IMR-90 (cell line): ENCODE measurements at regions not wholly inside any gene's neighbourhood (a gene's known extent, or its start where the extent isn't known, plus 50 kb on each side); places are given as distances from the start of the nearest gene placed in this dataset.

Experiments
- ATAC-seq: fragments of 200-7000 bp; cut with Tn5 transposase; 2 replicates; pipeline ENCODE4 v1.9.1; 2020; ENCODE audit warnings: low read depth, mild to moderate bottlenecking, moderate library complexity
- BruUV-seq: library from RNA; stranded (reverse); fragments of 400-500 nt; replicated peaks from 2 replicates; lab custom pipeline; 2021; lab: Mats Ljungman, UMichigan
- CTCF ChIA-PET: fragments of 300-600 bp; formaldehyde crosslinking; extraction: SDS; loops from one replicate; lab custom pipeline; 2021; ENCODE audit warnings: antibody characterized with exemption; lab: Yijun Ruan, JAX
- POLR2A ChIA-PET: fragments of 300-600 bp; sonication (Branson Sonifier 250); formaldehyde crosslinking; loops from one replicate; lab custom pipeline; 2022; ENCODE audit warnings: antibody characterized with exemption; ENCODE audit not compliant: unreplicated experiment; lab: Charles Lee
- DNase-seq: peaks from one replicate; pipeline ENCODE4 v3.0.0; 2013
- H2AFZ ChIP-seq: replicated peaks from 2 replicates; pipeline ENCODE3; 2013; ENCODE audit warnings: low read length, mild to moderate bottlenecking; ENCODE audit not compliant: poor library complexity
- H2AK5ac ChIP-seq: 2 replicates; pipeline ENCODE4 v1.6.1; 2013; ENCODE audit warnings: low read depth, low read length, inconsistent platforms
- H2AK9ac ChIP-seq: replicated peaks from 2 replicates; pipeline ENCODE3; 2013; ENCODE audit warnings: mild to moderate bottlenecking, low read depth, low read length, moderate library complexity; ENCODE audit not compliant: poor library complexity
- H2BK120ac ChIP-seq: 2 replicates; pipeline ENCODE4 v1.6.1; 2013; ENCODE audit warnings: low read depth, low read length, inconsistent platforms
- H2BK15ac ChIP-seq: 3 replicates; pipeline ENCODE4 v1.6.1; 2013; ENCODE audit warnings: low read depth, low read length, inconsistent platforms
- H2BK20ac ChIP-seq: 2 replicates; pipeline ENCODE4 v1.6.1; 2013; ENCODE audit warnings: low read depth, mild to moderate bottlenecking, inconsistent platforms, low read length, moderate library complexity
- H2BK5ac ChIP-seq: 2 replicates; pipeline ENCODE4 v1.6.1; 2013; ENCODE audit warnings: mild to moderate bottlenecking, low read depth, low read length, inconsistent platforms; ENCODE audit not compliant: poor library complexity, severe bottlenecking
- H3K14ac ChIP-seq: replicated peaks from 2 replicates; pipeline ENCODE4 v1.6.1; 2013; ENCODE audit warnings: low read depth, low read length, inconsistent platforms
- H3K18ac ChIP-seq: 2 replicates; pipeline ENCODE4 v1.6.1; 2013; ENCODE audit warnings: low read depth, low read length, control low read depth
- H3K23ac ChIP-seq: 2 replicates; pipeline ENCODE4 v1.6.1; 2013; ENCODE audit warnings: low read depth, low read length, inconsistent platforms
- H3K27ac ChIP-seq: 2 replicates; pipeline ENCODE4 v1.5.1; 2013; ENCODE audit warnings: mild to moderate bottlenecking, control low read depth, low read length; ENCODE audit not compliant: insufficient read depth
- H3K27me3 ChIP-seq: 2 replicates; pipeline ENCODE4 v1.6.1; 2013; ENCODE audit warnings: low read length; ENCODE audit not compliant: control insufficient read depth, insufficient read depth
- H3K36me3 ChIP-seq: 2 replicates; pipeline ENCODE4 v1.6.1; 2013; ENCODE audit warnings: low read length, mixed read lengths; ENCODE audit not compliant: control insufficient read depth, insufficient read depth
- H3K4ac ChIP-seq: 2 replicates; pipeline ENCODE4 v1.6.1; 2013; ENCODE audit warnings: low read depth, low read length, inconsistent platforms
- H3K4me1 ChIP-seq: 2 replicates; pipeline ENCODE4 v1.6.1; 2013; ENCODE audit warnings: low read length, mixed read lengths; ENCODE audit not compliant: control insufficient read depth, insufficient read depth
- H3K4me2 ChIP-seq: 2 replicates; pipeline ENCODE4 v1.6.1; 2013; ENCODE audit warnings: low read depth, mild to moderate bottlenecking, control low read depth, low read length, moderate library complexity
- H3K4me3 ChIP-seq: 2 replicates; pipeline ENCODE4 v1.5.1; 2013; ENCODE audit warnings: low read depth, mild to moderate bottlenecking, control low read depth, low read length, moderate library complexity; ENCODE audit not compliant: insufficient read depth
- H3K56ac ChIP-seq: 2 replicates; pipeline ENCODE4 v1.6.1; 2013; ENCODE audit warnings: low read length, inconsistent platforms; ENCODE audit not compliant: insufficient read depth; ENCODE audit errors: extremely low read depth
- H3K79me1 ChIP-seq, 2 experiments: 2 replicates each; pipeline ENCODE4 v1.6.1; 2013; ENCODE audit warnings: low read length in 2 of 2, inconsistent platforms in 1 of 2, low read depth in 1 of 2
- H3K9ac ChIP-seq: 2 replicates; pipeline ENCODE4 v1.6.1; 2013; ENCODE audit warnings: low read depth, low read length, control low read depth
- H3K9me1 ChIP-seq: 2 replicates; pipeline ENCODE4 v1.6.1; 2013; ENCODE audit warnings: low read length, inconsistent platforms; ENCODE audit not compliant: insufficient read depth
- H3K9me3 ChIP-seq: 2 replicates; pipeline ENCODE4 v1.6.1; 2013; ENCODE audit warnings: low read length; ENCODE audit not compliant: control insufficient read depth, insufficient read depth
- H4K20me1 ChIP-seq: 2 replicates; pipeline ENCODE4 v1.6.1; 2013; ENCODE audit warnings: low read length, inconsistent platforms; ENCODE audit not compliant: insufficient read depth
- H4K5ac ChIP-seq: 2 replicates; pipeline ENCODE4 v1.6.1; 2013; ENCODE audit warnings: mild to moderate bottlenecking, low read depth, low read length, control low read depth
- H4K8ac ChIP-seq, 2 experiments: 2 replicates each; pipeline ENCODE4 v1.6.1; 2013; ENCODE audit warnings: low read depth in 2 of 2, low read length in 2 of 2, control low read depth in 1 of 2, inconsistent platforms in 1 of 2
- H4K91ac ChIP-seq: 2 replicates; pipeline ENCODE4 v1.6.1; 2013; ENCODE audit warnings: low read depth, low read length, inconsistent platforms; ENCODE audit not compliant: insufficient read depth
- MAFK ChIP-seq: IDR thresholded peaks from 2 replicates; pipeline ENCODE4 v1.6.1; 2012; ENCODE audit warnings: low read depth, low read length, improper control_type of control experiment
- WGBS, 2 experiments: methylation state at CpG; one replicate each; pipeline versions ENCODE4 v1.1.5 to v1.1.7; 2013; ENCODE audit warnings: missing lambda C conversion rate in 2 of 2; ENCODE audit not compliant: insufficient read length in 1 of 2; ENCODE audit errors: extremely low coverage in 2 of 2; 5-methylcytosine and 5-hydroxymethylcytosine counted together
- dilution Hi-C: fragments of 300-500 bp; cut with HindIII; formaldehyde crosslinking; loops from one replicate; pipeline ENCODE4 v1.14.3; 2018; ENCODE audit warnings: low sequenced_read_pairs; ENCODE audit not compliant: unreplicated experiment
- in situ Hi-C: fragments of 300-500 bp; cut with MboI; formaldehyde crosslinking; loops from 3 replicates; pipeline ENCODE4 v1.14.3; 2019; ENCODE audit warnings: low sequenced_read_pairs, inconsistent platforms, mixed read lengths
- intact Hi-C: fragments of 100-400 bp; cut with micrococcal nuclease; formaldehyde crosslinking; loops from 2 replicates; pipeline ENCODE4 v1.10.0; 2022

DNA sequence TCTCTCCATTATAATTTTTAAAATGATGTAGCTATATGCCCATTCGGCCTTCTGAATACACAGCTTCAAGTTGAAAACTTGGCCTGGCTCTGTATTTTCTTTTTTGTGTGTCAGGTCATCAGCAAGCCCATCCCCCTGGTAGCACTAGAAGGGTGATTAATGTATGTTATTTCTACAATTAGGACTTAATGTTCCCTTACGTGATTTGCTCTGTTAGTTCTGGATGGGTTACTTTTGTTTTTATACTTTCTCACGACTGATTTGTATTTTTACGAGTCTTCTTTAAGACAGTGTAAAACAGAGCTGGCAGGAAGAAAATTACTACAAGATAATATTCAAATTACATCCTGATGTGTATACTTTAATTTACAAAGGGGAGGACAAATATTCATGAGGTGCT is 88.4 kb upstream of the RGPD4 start:
- dilution Hi-C loops (no loop called here), in situ Hi-C loops (no loop called here), intact Hi-C loops (no loop called here)
- no peaks in the 10 kb centered on the region for H4K20me1 ChIP-seq
- CTCF ChIA-PET = no interaction called here
- no peaks in the 10 kb centered on the region for H3K27me3 ChIP-seq
- ATAC-seq (no peak), DNase-seq (no peak)
- no TSS peak for BruUV-seq
- no peak overlapping the region for H2BK5ac ChIP-seq
- peaks cover 2% of the 10 kb centered on the region; the same call in 1 of the 2 replicates for H3K9me3 ChIP-seq
- H3K14ac ChIP-seq = no peak overlapping the region
- H4K5ac ChIP-seq = no peak overlapping the region
- H3K36me3 ChIP-seq = no peaks in the 10 kb centered on the region
- H3K23ac ChIP-seq = no peak overlapping the region
- H3K4ac ChIP-seq = no peak overlapping the region
- H2AK9ac ChIP-seq = no peak overlapping the region
- no peaks in the 10 kb centered on the region for H3K9me1 ChIP-seq
- H4K91ac ChIP-seq = no peak overlapping the region
- H3K4me2 ChIP-seq = no peak overlapping the region
- H2BK120ac ChIP-seq = no peak overlapping the region
- H3K27ac ChIP-seq = no peak overlapping the region
- no peak overlapping the region for H4K8ac ChIP-seq
- POLR2A ChIA-PET = no interaction called here
- H2AFZ ChIP-seq = no peak overlapping the region
- no peak overlapping the region for H3K9ac ChIP-seq
- no peak overlapping the region for H3K18ac ChIP-seq
- no peak for TF ChIP-seq MAFK
- no peak overlapping the region for H2AK5ac ChIP-seq
- H3K4me1 ChIP-seq = no peaks in the 10 kb centered on the region
- no peak overlapping the region for H3K56ac ChIP-seq
- no peak overlapping the region for H2BK15ac ChIP-seq
- no peak overlapping the region for H2BK20ac ChIP-seq
- no peak overlapping the region for H3K4me3 ChIP-seq
- H3K79me1 ChIP-seq = no peaks in the 10 kb centered on the region
- WGBS, 2 experiments = no CpG with 5 or more reads among the region's 4 CpGs
